H9 (cell line): ENCODE measurements at regions not wholly inside any gene's neighbourhood (a gene's known extent, or its start where the extent isn't known, plus 50 kb on each side); places are given as distances from the start of the nearest gene placed in this dataset.

ENCODE experiments used
- DNase-seq: peaks from one replicate; pipeline ENCODE4 v3.0.0-alpha.2; 2017
- H2AFZ ChIP-seq: one replicate; pipeline ENCODE4 v1.6.1; 2013; ENCODE audit warnings: mild to moderate bottlenecking, low read length, control low read depth, moderate library complexity
- H2AK5ac ChIP-seq: 2 replicates; pipeline ENCODE4 v1.6.1; 2013; ENCODE audit warnings: low read length, control low read depth, mixed read lengths; ENCODE audit not compliant: insufficient read length
- H2BK120ac ChIP-seq: one replicate; pipeline ENCODE4 v1.6.1; 2013; ENCODE audit warnings: low read depth, mild to moderate bottlenecking, low read length, control low read depth, inconsistent platforms; ENCODE audit not compliant: poor library complexity, severe bottlenecking
- H2BK12ac ChIP-seq: 2 replicates; pipeline ENCODE4 v1.6.1; 2013; ENCODE audit warnings: low read length, control low read depth, mixed read lengths, low read depth; ENCODE audit not compliant: insufficient read length
- H2BK15ac ChIP-seq: 2 replicates; pipeline ENCODE4 v1.6.1; 2013; ENCODE audit warnings: low read depth, low read length, control low read depth
- H2BK20ac ChIP-seq: one replicate; pipeline ENCODE4 v1.6.1; 2013; ENCODE audit warnings: low read depth, mild to moderate bottlenecking, low read length, control low read depth, inconsistent platforms; ENCODE audit not compliant: poor library complexity, severe bottlenecking
- H2BK5ac ChIP-seq: 2 replicates; pipeline ENCODE4 v1.6.1; 2013; ENCODE audit warnings: low read length, control low read depth, mixed read lengths; ENCODE audit not compliant: insufficient read length
- H3K14ac ChIP-seq: 2 replicates; pipeline ENCODE4 v1.6.1; 2013; ENCODE audit warnings: low read length, control low read depth; ENCODE audit not compliant: insufficient read depth
- H3K18ac ChIP-seq: 2 replicates; pipeline ENCODE4 v1.6.1; 2013; ENCODE audit warnings: low read depth, mild to moderate bottlenecking, mixed read lengths, low read length, control low read depth; ENCODE audit not compliant: insufficient read length
- H3K23ac ChIP-seq: 2 replicates; pipeline ENCODE4 v1.6.1; 2013; ENCODE audit warnings: low read length, control low read depth, mixed read lengths, low read depth; ENCODE audit not compliant: insufficient read length
- H3K23me2 ChIP-seq: 2 replicates; pipeline ENCODE4 v1.6.1; 2013; ENCODE audit warnings: low read depth, mild to moderate bottlenecking, mixed read lengths, low read length, control low read depth; ENCODE audit not compliant: insufficient read length, poor library complexity, severe bottlenecking
- H3K27ac ChIP-seq: 2 replicates; pipeline ENCODE4 v1.5.1; 2013; ENCODE audit warnings: low read length, control low read depth, mixed read lengths, low read depth; ENCODE audit not compliant: insufficient read length
- H3K27me3 ChIP-seq: 2 replicates; pipeline ENCODE4 v1.6.1; 2013; ENCODE audit warnings: low read length, control low read depth, inconsistent platforms; ENCODE audit not compliant: insufficient read depth
- H3K4ac ChIP-seq: 2 replicates; pipeline ENCODE4 v1.6.1; 2013; ENCODE audit warnings: low read depth, mild to moderate bottlenecking, control low read depth, inconsistent platforms, low read length, moderate library complexity
- H3K4me1 ChIP-seq: 2 replicates; pipeline ENCODE4 v1.6.1; 2013; ENCODE audit warnings: low read length, control low read depth, inconsistent platforms; ENCODE audit not compliant: insufficient read depth
- H3K4me2 ChIP-seq: 2 replicates; pipeline ENCODE4 v1.6.1; 2013; ENCODE audit warnings: low read length, control low read depth, mixed read lengths; ENCODE audit not compliant: insufficient read length, insufficient read depth
- H3K56ac ChIP-seq: 2 replicates; pipeline ENCODE4 v1.6.1; 2013; ENCODE audit warnings: low read depth, mild to moderate bottlenecking, mixed read lengths, low read length, control low read depth; ENCODE audit not compliant: insufficient read length
- H3K79me1 ChIP-seq: 2 replicates; pipeline ENCODE4 v1.6.1; 2013; ENCODE audit warnings: low read depth, mild to moderate bottlenecking, moderate library complexity, low read length, control low read depth, inconsistent platforms; ENCODE audit not compliant: insufficient read depth, poor library complexity, severe bottlenecking
- H3K79me2 ChIP-seq: 2 replicates; pipeline ENCODE4 v1.6.1; 2013; ENCODE audit warnings: low read length, control low read depth, inconsistent platforms; ENCODE audit not compliant: insufficient read depth
- H3K9ac ChIP-seq: 2 replicates; pipeline ENCODE4 v1.6.1; 2013; ENCODE audit warnings: low read length, control low read depth, mixed read lengths; ENCODE audit not compliant: insufficient read length; ENCODE audit errors: extremely low read depth
- H3K9me3 ChIP-seq: one replicate; pipeline ENCODE4 v1.6.1; 2013; ENCODE audit warnings: low read depth, low read length, inconsistent platforms; ENCODE audit not compliant: control insufficient read depth
- H3T11ph ChIP-seq: one replicate; pipeline ENCODE4 v1.6.1; 2013; ENCODE audit warnings: mild to moderate bottlenecking, low read length, control low read depth, inconsistent platforms
- H4K20me1 ChIP-seq: one replicate; pipeline ENCODE4 v1.6.1; 2013; ENCODE audit not compliant: control insufficient read depth, insufficient read length, insufficient read depth
- H4K5ac ChIP-seq: 2 replicates; pipeline ENCODE4 v1.6.1; 2013; ENCODE audit warnings: low read depth, mild to moderate bottlenecking, mixed read lengths, low read length, control low read depth; ENCODE audit not compliant: insufficient read length
- H4K8ac ChIP-seq: replicated peaks from 2 replicates; pipeline ENCODE4 v1.6.1; 2013; ENCODE audit warnings: low read length, control low read depth, mixed read lengths, low read depth; ENCODE audit not compliant: insufficient read length
- H4K91ac ChIP-seq: 2 replicates; pipeline ENCODE4 v1.6.1; 2013; ENCODE audit warnings: low read depth, mild to moderate bottlenecking, moderate library complexity, mixed read lengths, low read length, control low read depth; ENCODE audit not compliant: insufficient read length
- H3K27ac Mint-ChIP-seq, 3 experiments: 2 replicates in 2 of 3; 3 replicates in 1 of 3; pipeline ENCODE4 v1.8.0; 2020 to 2021; ENCODE audit warnings: mixed read lengths in 3 of 3, mild to moderate bottlenecking in 1 of 3, moderate library complexity in 1 of 3
- H3K27me3 Mint-ChIP-seq: 2 replicates; pipeline ENCODE4 v1.8.0; 2021; ENCODE audit warnings: low read depth, mild to moderate bottlenecking, moderate library complexity, mixed read lengths
- H3K36me3 Mint-ChIP-seq, 3 experiments: 2 replicates in 2 of 3; 3 replicates in 1 of 3; pipeline ENCODE4 v1.8.0; 2020 to 2021; ENCODE audit warnings: low read depth in 3 of 3, mixed read lengths in 3 of 3; ENCODE audit not compliant: insufficient read depth in 1 of 3
- H3K4me1 Mint-ChIP-seq, 2 experiments: 2 replicates each; pipeline ENCODE4 v1.8.0; 2020; ENCODE audit warnings: mixed read lengths in 2 of 2
- H3K4me3 Mint-ChIP-seq, 2 experiments: 2 replicates in 1 of 2; 3 replicates in 1 of 2; pipeline ENCODE4 v1.8.0; 2020 to 2021; ENCODE audit warnings: mild to moderate bottlenecking in 2 of 2, mixed read lengths in 2 of 2, moderate library complexity in 1 of 2
- H3K9me3 Mint-ChIP-seq, 2 experiments: 2 replicates in 1 of 2; 3 replicates in 1 of 2; pipeline ENCODE4 v1.8.0; 2020; ENCODE audit warnings: mild to moderate bottlenecking in 2 of 2, mixed read lengths in 2 of 2, moderate library complexity in 1 of 2
- WGBS: extraction: QIAGEN DNeasy Blood & Tissue Kit; methylation state at CpG from one replicate; pipeline ENCODE4 v1.1.7; 2013; ENCODE audit warnings: missing lambda C conversion rate, low lambda C conversion rate, mixed read lengths; ENCODE audit not compliant: insufficient read length; ENCODE audit errors: extremely low coverage; 5-methylcytosine and 5-hydroxymethylcytosine counted together
- TF ChIP-seq, protein P1 (sequence below): fragments of 200-600 bp; sonication (generic); conservative IDR thresholded peaks from 3 replicates; pipeline ENCODE4 v1.8.0; 2021; ENCODE audit warnings: antibody characterized with exemption, mild to moderate bottlenecking

DNA sequence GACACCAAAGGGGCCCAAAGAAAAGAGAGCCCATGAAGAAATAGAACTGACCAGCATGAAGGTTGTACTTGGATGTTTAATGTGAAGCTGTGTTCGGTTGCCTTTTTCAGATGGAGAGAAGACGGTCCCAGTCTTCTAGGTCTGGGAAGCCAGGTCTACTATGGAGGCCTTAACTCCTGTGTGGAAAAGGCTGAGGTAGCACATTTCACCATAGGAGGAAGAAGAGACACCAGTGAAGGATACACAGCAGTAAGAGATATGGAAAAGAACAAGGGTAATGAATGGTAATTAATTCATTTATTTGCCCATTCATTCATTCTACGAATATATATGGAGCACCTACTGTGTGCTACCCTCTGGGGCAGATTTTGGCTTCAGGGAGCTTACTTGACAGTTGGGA lies 151.6 kb upstream of the PLEKHG7 start:
- Mint-ChIP-seq H3K4me3 (no peak overlapping the region), H3K27me3 (no peaks in the 10 kb centered on the region), H3K27ac (no peak overlapping the region), H3K4me1 (peaks cover 0 to 6% of the 10 kb centered on the region in 2 experiments; a peak in 3 of 4 replicates), H3K9me3 (no peaks in the 10 kb centered on the region), H3K36me3 (no peaks in the 10 kb centered on the region)
- H2BK12ac ChIP-seq: no peak overlapping the region
- H2AK5ac ChIP-seq: no peak overlapping the region
- no peak overlapping the region for H3T11ph ChIP-seq
- H3K9me3 ChIP-seq: no peaks in the 10 kb centered on the region
- no peaks in the 10 kb centered on the region for H3K79me1 ChIP-seq
- H3K23me2 ChIP-seq: no peaks in the 10 kb centered on the region
- H3K56ac ChIP-seq: no peak overlapping the region
- no peaks in the 10 kb centered on the region for H4K20me1 ChIP-seq
- no peaks in the 10 kb centered on the region for H3K79me2 ChIP-seq
- no peak overlapping the region for H2BK20ac ChIP-seq
- H3K4ac ChIP-seq: no peak overlapping the region
- TF ChIP-seq, protein P1, sequence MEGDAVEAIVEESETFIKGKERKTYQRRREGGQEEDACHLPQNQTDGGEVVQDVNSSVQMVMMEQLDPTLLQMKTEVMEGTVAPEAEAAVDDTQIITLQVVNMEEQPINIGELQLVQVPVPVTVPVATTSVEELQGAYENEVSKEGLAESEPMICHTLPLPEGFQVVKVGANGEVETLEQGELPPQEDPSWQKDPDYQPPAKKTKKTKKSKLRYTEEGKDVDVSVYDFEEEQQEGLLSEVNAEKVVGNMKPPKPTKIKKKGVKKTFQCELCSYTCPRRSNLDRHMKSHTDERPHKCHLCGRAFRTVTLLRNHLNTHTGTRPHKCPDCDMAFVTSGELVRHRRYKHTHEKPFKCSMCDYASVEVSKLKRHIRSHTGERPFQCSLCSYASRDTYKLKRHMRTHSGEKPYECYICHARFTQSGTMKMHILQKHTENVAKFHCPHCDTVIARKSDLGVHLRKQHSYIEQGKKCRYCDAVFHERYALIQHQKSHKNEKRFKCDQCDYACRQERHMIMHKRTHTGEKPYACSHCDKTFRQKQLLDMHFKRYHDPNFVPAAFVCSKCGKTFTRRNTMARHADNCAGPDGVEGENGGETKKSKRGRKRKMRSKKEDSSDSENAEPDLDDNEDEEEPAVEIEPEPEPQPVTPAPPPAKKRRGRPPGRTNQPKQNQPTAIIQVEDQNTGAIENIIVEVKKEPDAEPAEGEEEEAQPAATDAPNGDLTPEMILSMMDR: no peak
- no CpG with 5 or more reads among the region's 3 CpGs for WGBS
- H3K27ac ChIP-seq: no peak overlapping the region
- no peak overlapping the region for H3K4me2 ChIP-seq
- H2BK15ac ChIP-seq: no peak overlapping the region
- DNase-seq: no peak
- no peak overlapping the region for H2BK120ac ChIP-seq
- H3K14ac ChIP-seq: no peak overlapping the region
- no peak overlapping the region for H2AFZ ChIP-seq
- H3K18ac ChIP-seq: no peak overlapping the region
- no peak overlapping the region for H3K23ac ChIP-seq
- no peaks in the 10 kb centered on the region for H3K4me1 ChIP-seq
- no peak overlapping the region for H4K91ac ChIP-seq
- H3K9ac ChIP-seq: no peak overlapping the region
- no peak overlapping the region for H4K8ac ChIP-seq
- H3K27me3 ChIP-seq: no peaks in the 10 kb centered on the region
- no peak overlapping the region for H2BK5ac ChIP-seq
- no peak overlapping the region for H4K5ac ChIP-seq
